ENCODE measurements at regions not wholly inside any gene's neighbourhood (a gene's known extent, or its start where the extent isn't known, plus 50 kb on each side); places are given as distances from the start of the nearest gene placed in this dataset.

- Mint-ChIP-seq H3K27ac (no peak overlapping the region), H3K4me1 (peaks cover 4% of the 10 kb centered on the region), H3K4me3 (no peak overlapping the region), H3K36me3 (no peaks in the 10 kb centered on the region), H3K27me3 (ENCODE audit: insufficient read depth, low read depth) (peaks cover 2% of the 10 kb centered on the region), H3K9me3 (no peaks in the 10 kb centered on the region)
- Histone ChIP-seq H3K4me2 (no peak overlapping the region), H3K9ac (no peak overlapping the region), H3K9me3 (ENCODE audit: low read depth) (no peaks in the 10 kb centered on the region), H4K20me1 (ENCODE audit: low read depth) (no peaks in the 10 kb centered on the region), H3K27ac (no peak overlapping the region), H3K4me1 (peaks cover 6% of the 10 kb centered on the region), H3K4me3 (no peak overlapping the region), H3K79me2 (ENCODE audit: low read depth) (no peaks in the 10 kb centered on the region), H2AFZ (replicated peaks) (no peak overlapping the region), H3K36me3 (no peaks in the 10 kb centered on the region), H3F3A (ENCODE audit: low read depth) (no peaks in the 10 kb centered on the region), H3K27me3 (no peaks in the 10 kb centered on the region)
- TF ChIP-seq EZH2 (IDR thresholded peaks at IDR 0.05) = no peak
- DNase-seq (ENCODE audit: low spot score) = no peak
Observed at GRCh38 chr6:98590136-98590681, 244.2 kb upstream of the POU3F2 start.

- no peak overlapping the region for H3K27ac Mint-ChIP-seq
- no peaks in the 10 kb centered on the region for H3F3A ChIP-seq (ENCODE audit: low read depth)
- no peaks in the 10 kb centered on the region for H4K20me1 ChIP-seq (ENCODE audit: low read depth)
- no peak overlapping the region for H3K9ac ChIP-seq
- no peak for TF ChIP-seq CTCF (IDR thresholded peaks at IDR 0.05)
- no peak for TF ChIP-seq EZH2 (IDR thresholded peaks at IDR 0.05)
- no peak for TF ChIP-seq EZH2phosphoT487 (IDR thresholded peaks at IDR 0.05)
- no peak overlapping the region for H2AFZ ChIP-seq (replicated peaks)
- H3K27me3 ChIP-seq = no peaks in the 10 kb centered on the region
- H3K4me2 ChIP-seq = no peak overlapping the region
- no peak overlapping the region for H3K27ac ChIP-seq
- H3K9me3 Mint-ChIP-seq = no peaks in the 10 kb centered on the region
- peaks cover 4% of the 10 kb centered on the region for H3K4me1 Mint-ChIP-seq
- H3K27me3 Mint-ChIP-seq (ENCODE audit: insufficient read depth, low read depth) = peaks cover 2% of the 10 kb centered on the region
- no peak overlapping the region for H3K4me3 ChIP-seq
- no peaks in the 10 kb centered on the region for H3K36me3 ChIP-seq
- H3K4me1 ChIP-seq = peaks cover 6% of the 10 kb centered on the region
- no peak overlapping the region for H3K4me3 Mint-ChIP-seq
- DNase-seq (ENCODE audit: low spot score) = no peak
- H3K9me3 ChIP-seq (ENCODE audit: low read depth) = no peaks in the 10 kb centered on the region
- H3K79me2 ChIP-seq (ENCODE audit: low read depth) = no peaks in the 10 kb centered on the region
- H3K36me3 Mint-ChIP-seq = no peaks in the 10 kb centered on the region
Observed at GRCh38 chr6:98590997-98591396, 243.4 kb upstream of the POU3F2 start.

- Histone ChIP-seq H3K4me1 (peaks cover 6% of the 10 kb centered on the region), H3K9ac (no peak overlapping the region), H3K27me3 (no peaks in the 10 kb centered on the region), H3K9me3 (ENCODE audit: low read depth) (no peaks in the 10 kb centered on the region), H3K4me2 (no peak overlapping the region), H3K27ac (no peak overlapping the region), H2AFZ (replicated peaks) (no peak overlapping the region), H3F3A (ENCODE audit: low read depth) (no peaks in the 10 kb centered on the region), H4K20me1 (ENCODE audit: low read depth) (no peaks in the 10 kb centered on the region), H3K79me2 (ENCODE audit: low read depth) (no peaks in the 10 kb centered on the region), H3K36me3 (no peaks in the 10 kb centered on the region), H3K4me3 (no peak overlapping the region)
- H3K4me1 Mint-ChIP-seq = peaks cover 4% of the 10 kb centered on the region
- no peak for TF ChIP-seq EZH2 (IDR thresholded peaks at IDR 0.05)
- no peak for TF ChIP-seq EZH2phosphoT487 (IDR thresholded peaks at IDR 0.05)
- no peak for TF ChIP-seq CTCF (IDR thresholded peaks at IDR 0.05)
- H3K4me3 Mint-ChIP-seq = no peak overlapping the region
- H3K36me3 Mint-ChIP-seq = no peaks in the 10 kb centered on the region
- no peak for DNase-seq (ENCODE audit: low spot score)
- H3K27me3 Mint-ChIP-seq (ENCODE audit: insufficient read depth, low read depth) = no peaks in the 10 kb centered on the region
- H3K27ac Mint-ChIP-seq = no peak overlapping the region
- no peaks in the 10 kb centered on the region for H3K9me3 Mint-ChIP-seq
Observed at GRCh38 chr6:98593676-98594075, 240.7 kb upstream of the POU3F2 start.

GRCh38 chr6:98601716-98602115 lies 232.7 kb upstream of the POU3F2 start:
- peak overlapping the region; percentile 22 for H3K4me3 ChIP-seq
- TF ChIP-seq EZH2phosphoT487 (IDR thresholded peaks at IDR 0.05) (peak; percentile 46), CTCF (IDR thresholded peaks at IDR 0.05) (no peak)
- H3K4me1 Mint-ChIP-seq = peaks cover 23% of the 10 kb centered on the region
- no peaks in the 10 kb centered on the region for H3K36me3 Mint-ChIP-seq
- no peaks in the 10 kb centered on the region for H3K9me3 ChIP-seq (ENCODE audit: low read depth)
- peaks cover 33% of the 10 kb centered on the region for H3F3A ChIP-seq (ENCODE audit: low read depth)
- H2AFZ ChIP-seq (replicated peaks) = no peak overlapping the region
- peak overlapping the region; percentile 90 for H3K27ac Mint-ChIP-seq
- H3K27me3 ChIP-seq = no peaks in the 10 kb centered on the region
- H3K4me2 ChIP-seq = peak overlapping the region; percentile 66
- peaks cover 2% of the 10 kb centered on the region for H3K27me3 Mint-ChIP-seq (ENCODE audit: insufficient read depth, low read depth)
- no peak overlapping the region for H3K9ac ChIP-seq
- H3K79me2 ChIP-seq (ENCODE audit: low read depth) = no peaks in the 10 kb centered on the region
- no peaks in the 10 kb centered on the region for H3K9me3 Mint-ChIP-seq
- peaks cover 35% of the 10 kb centered on the region for H3K4me1 ChIP-seq
- peak; percentile 72 for DNase-seq (ENCODE audit: low spot score)
- H3K27ac ChIP-seq = peak overlapping the region; percentile 83
- no peaks in the 10 kb centered on the region for H4K20me1 ChIP-seq (ENCODE audit: low read depth)
- H3K4me3 Mint-ChIP-seq = peak overlapping the region; percentile 57
- no peaks in the 10 kb centered on the region for H3K36me3 ChIP-seq

All from neural progenitor cell (in vitro differentiated cells).